ENCODE measurements at regions not wholly inside any gene's neighbourhood (a gene's known extent, or its start where the extent isn't known, plus 50 kb on each side); places are given as distances from the start of the nearest gene placed in this dataset.

- TF ChIP-seq CTCF (IDR thresholded peaks at IDR 0.05), result no peak
- TF ChIP-seq ATF3 (CRISPR knock-in tag; conservative IDR thresholded peaks at IDR 0.05), result no peak
- TF ChIP-seq ZNF232 (CRISPR knock-in tag; IDR thresholded peaks at IDR 0.05), result no peak
- TF ChIP-seq ZNF263 (CRISPR knock-in tag; IDR thresholded peaks at IDR 0.05; ENCODE audit: low read depth), result no peak
- TF ChIP-seq JUN (CRISPR knock-in tag; IDR thresholded peaks at IDR 0.05), result no peak
- no peak for TF ChIP-seq FOXP1 (CRISPR knock-in tag; IDR thresholded peaks at IDR 0.05; ENCODE audit: borderline replicate concordance)
- no peak for TF ChIP-seq ESRRA (CRISPR knock-in tag; IDR thresholded peaks at IDR 0.05; ENCODE audit: borderline replicate concordance)
- TF ChIP-seq ELF4 (CRISPR knock-in tag; IDR thresholded peaks at IDR 0.05; ENCODE audit: low read depth), result no peak
- no peak for TF ChIP-seq ZNF317 (CRISPR knock-in tag; IDR thresholded peaks at IDR 0.05; ENCODE audit: borderline replicate concordance, low read depth)
- TF ChIP-seq MAX (CRISPR knock-in tag; IDR thresholded peaks at IDR 0.05), result no peak
- no peak for TF ChIP-seq KAT7 (CRISPR knock-in tag; IDR thresholded peaks at IDR 0.05; ENCODE audit: borderline replicate concordance)
Observed at GRCh38 chr21:27480841-27481261, 514.0 kb upstream of the ADAMTS5 start.
